GM23338 (cell line): ENCODE measurements at regions not wholly inside any gene's neighbourhood (a gene's known extent, or its start where the extent isn't known, plus 50 kb on each side); places are given as distances from the start of the nearest gene placed in this dataset.

Experiments used
- CREB1 ChIP-seq: fragments of 250-450 bp; sonication (Bioruptor Pico); IDR thresholded peaks from 2 replicates; pipeline ENCODE4 v1.5.0; 2020; ENCODE audit warnings: low read depth, mild to moderate bottlenecking, moderate library complexity
- EZH2 ChIP-seq: fragments of 200-600 bp; sonication (generic); IDR thresholded peaks from one replicate; pipeline ENCODE4 v1.8.0; 2017; ENCODE audit warnings: antibody characterized with exemption, mild to moderate bottlenecking, low read depth; ENCODE audit not compliant: unreplicated experiment
- EZH2phosphoT487 ChIP-seq: fragments of 200-600 bp; sonication (generic); IDR thresholded peaks from one replicate; pipeline ENCODE4 v1.8.1; 2018; ENCODE audit warnings: antibody characterized with exemption; ENCODE audit not compliant: unreplicated experiment
- JUNB ChIP-seq: IDR thresholded peaks from one replicate; pipeline ENCODE4 v1.6.1; 2016; ENCODE audit warnings: antibody characterized with exemption; ENCODE audit not compliant: unreplicated experiment
- NANOG ChIP-seq: IDR thresholded peaks from 2 replicates; pipeline ENCODE4 v1.6.1; 2016; ENCODE audit warnings: antibody characterized with exemption, borderline replicate concordance
- POLR2AphosphoS5 ChIP-seq: IDR thresholded peaks from 2 replicates; pipeline ENCODE4 v1.6.1; 2016; ENCODE audit warnings: antibody characterized with exemption, low read depth
- STAT1 ChIP-seq: IDR thresholded peaks from one replicate; pipeline ENCODE4 v1.6.1; 2016; ENCODE audit warnings: antibody characterized with exemption; ENCODE audit not compliant: unreplicated experiment
- TF ChIP-seq, protein P1 (sequence below), 2 experiments: fragments of 200-600 bp in 1 of 2; sonication (generic) in 1 of 2; conservative IDR thresholded peaks; 2 replicates each; pipeline versions ENCODE4 v1.5.1 to v1.6.1; 2016 to 2017; ENCODE audit warnings: antibody characterized with exemption in 2 of 2, low read depth in 2 of 2, mild to moderate bottlenecking in 2 of 2, moderate library complexity in 1 of 2
- TF ChIP-seq, protein P2 (sequence below): IDR thresholded peaks from one replicate; pipeline ENCODE4 v1.6.1; 2018; ENCODE audit warnings: antibody characterized with exemption; ENCODE audit not compliant: unreplicated experiment

DNA sequence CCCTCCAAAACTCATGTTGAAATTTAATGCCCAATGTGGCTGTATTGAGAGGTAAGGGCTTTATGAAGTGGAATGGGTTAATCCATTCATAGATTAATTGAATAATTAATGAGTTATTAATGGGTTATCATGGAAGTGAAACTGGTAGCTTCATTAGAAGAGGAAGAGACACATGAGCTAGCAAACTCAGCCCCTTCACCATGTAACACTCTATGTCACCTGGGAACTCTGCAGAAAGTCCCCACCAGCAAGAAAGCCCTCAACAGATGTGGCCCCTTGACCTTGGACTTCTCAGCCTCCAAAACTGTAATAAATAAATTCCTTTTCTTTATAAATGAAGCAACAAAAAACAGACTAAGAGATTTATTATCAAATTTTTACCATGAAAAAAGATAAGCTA is 223.5 kb downstream of the KLF12 start:
- TF ChIP-seq, protein P1, sequence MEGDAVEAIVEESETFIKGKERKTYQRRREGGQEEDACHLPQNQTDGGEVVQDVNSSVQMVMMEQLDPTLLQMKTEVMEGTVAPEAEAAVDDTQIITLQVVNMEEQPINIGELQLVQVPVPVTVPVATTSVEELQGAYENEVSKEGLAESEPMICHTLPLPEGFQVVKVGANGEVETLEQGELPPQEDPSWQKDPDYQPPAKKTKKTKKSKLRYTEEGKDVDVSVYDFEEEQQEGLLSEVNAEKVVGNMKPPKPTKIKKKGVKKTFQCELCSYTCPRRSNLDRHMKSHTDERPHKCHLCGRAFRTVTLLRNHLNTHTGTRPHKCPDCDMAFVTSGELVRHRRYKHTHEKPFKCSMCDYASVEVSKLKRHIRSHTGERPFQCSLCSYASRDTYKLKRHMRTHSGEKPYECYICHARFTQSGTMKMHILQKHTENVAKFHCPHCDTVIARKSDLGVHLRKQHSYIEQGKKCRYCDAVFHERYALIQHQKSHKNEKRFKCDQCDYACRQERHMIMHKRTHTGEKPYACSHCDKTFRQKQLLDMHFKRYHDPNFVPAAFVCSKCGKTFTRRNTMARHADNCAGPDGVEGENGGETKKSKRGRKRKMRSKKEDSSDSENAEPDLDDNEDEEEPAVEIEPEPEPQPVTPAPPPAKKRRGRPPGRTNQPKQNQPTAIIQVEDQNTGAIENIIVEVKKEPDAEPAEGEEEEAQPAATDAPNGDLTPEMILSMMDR (conservative IDR thresholded peaks at IDR 0.05; ENCODE audit: low read depth in 2 of 2) = no peak
- no peak for TF ChIP-seq POLR2AphosphoS5
- TF ChIP-seq, protein P2, sequence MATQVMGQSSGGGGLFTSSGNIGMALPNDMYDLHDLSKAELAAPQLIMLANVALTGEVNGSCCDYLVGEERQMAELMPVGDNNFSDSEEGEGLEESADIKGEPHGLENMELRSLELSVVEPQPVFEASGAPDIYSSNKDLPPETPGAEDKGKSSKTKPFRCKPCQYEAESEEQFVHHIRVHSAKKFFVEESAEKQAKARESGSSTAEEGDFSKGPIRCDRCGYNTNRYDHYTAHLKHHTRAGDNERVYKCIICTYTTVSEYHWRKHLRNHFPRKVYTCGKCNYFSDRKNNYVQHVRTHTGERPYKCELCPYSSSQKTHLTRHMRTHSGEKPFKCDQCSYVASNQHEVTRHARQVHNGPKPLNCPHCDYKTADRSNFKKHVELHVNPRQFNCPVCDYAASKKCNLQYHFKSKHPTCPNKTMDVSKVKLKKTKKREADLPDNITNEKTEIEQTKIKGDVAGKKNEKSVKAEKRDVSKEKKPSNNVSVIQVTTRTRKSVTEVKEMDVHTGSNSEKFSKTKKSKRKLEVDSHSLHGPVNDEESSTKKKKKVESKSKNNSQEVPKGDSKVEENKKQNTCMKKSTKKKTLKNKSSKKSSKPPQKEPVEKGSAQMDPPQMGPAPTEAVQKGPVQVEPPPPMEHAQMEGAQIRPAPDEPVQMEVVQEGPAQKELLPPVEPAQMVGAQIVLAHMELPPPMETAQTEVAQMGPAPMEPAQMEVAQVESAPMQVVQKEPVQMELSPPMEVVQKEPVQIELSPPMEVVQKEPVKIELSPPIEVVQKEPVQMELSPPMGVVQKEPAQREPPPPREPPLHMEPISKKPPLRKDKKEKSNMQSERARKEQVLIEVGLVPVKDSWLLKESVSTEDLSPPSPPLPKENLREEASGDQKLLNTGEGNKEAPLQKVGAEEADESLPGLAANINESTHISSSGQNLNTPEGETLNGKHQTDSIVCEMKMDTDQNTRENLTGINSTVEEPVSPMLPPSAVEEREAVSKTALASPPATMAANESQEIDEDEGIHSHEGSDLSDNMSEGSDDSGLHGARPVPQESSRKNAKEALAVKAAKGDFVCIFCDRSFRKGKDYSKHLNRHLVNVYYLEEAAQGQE = no peak
- no peak for TF ChIP-seq CREB1 (CRISPR knock-in tag)
- TF ChIP-seq EZH2phosphoT487 = no peak
- TF ChIP-seq STAT1 = no peak
- no peak for TF ChIP-seq EZH2
- TF ChIP-seq NANOG = no peak
- no peak for TF ChIP-seq JUNB
